ENCODE measurements at regions not wholly inside any gene's neighbourhood (a gene's known extent, or its start where the extent isn't known, plus 50 kb on each side); places are given as distances from the start of the nearest gene placed in this dataset.

- intact Hi-C loops (cut with micrococcal nuclease; ENCODE audit: unreplicated experiment) (no loop called here), in situ Hi-C loops (cut with HindIII; ENCODE audit: low pct_unique_long_range_greater_than_20kb, low sequenced_read_pairs) (no loop called here)
- no peak overlapping the region for H3K27ac ChIP-seq (ENCODE audit: low read length)
- ATAC-seq (no peak), DNase-seq (ENCODE audit: low read depth, low spot score) (no peak)
- BruUV-seq (replicated peaks), result no TSS peak
- ChIA-PET POLR2A (no interaction called here), CTCF (no interaction called here)
- no peaks in the 10 kb centered on the region for H3K36me3 ChIP-seq (ENCODE audit: control insufficient read depth, insufficient read depth, low read length)
- TF ChIP-seq POLR2AphosphoS5 (IDR thresholded peaks at IDR 0.05; ENCODE audit: low read depth, low read length) (no peak), CTCF (IDR thresholded peaks at IDR 0.05) (no peak), TCF7L2 (IDR thresholded peaks at IDR 0.05; ENCODE audit: low read depth, low read length) (no peak), REST (IDR thresholded peaks at IDR 0.05; ENCODE audit: insufficient read depth in 1 of 2, low read depth in 2 of 2, low read length in 1 of 2) (no peak), SIN3A (IDR thresholded peaks at IDR 0.05; ENCODE audit: borderline replicate concordance, insufficient read depth, low read depth, low read length) (no peak)
- no peaks in the 10 kb centered on the region for H3K9me3 ChIP-seq (ENCODE audit: control insufficient read depth, insufficient read depth, low read depth, low read length)
- no peaks in the 10 kb centered on the region for H3K4me1 ChIP-seq (ENCODE audit: control insufficient read depth, insufficient read depth, low read length)
- H3K27me3 ChIP-seq (ENCODE audit: control insufficient read depth, insufficient read depth, low read length), result peaks cover 2% of the 10 kb centered on the region
- no peak overlapping the region for H3K4me3 ChIP-seq (ENCODE audit: low read depth in 2 of 2, low read length in 2 of 2)
Observed at GRCh38 chr5:143570989-143571388, 167.5 kb upstream of the NR3C1 start.

GRCh38 chr5:143569722-143570567 lies 166.5 kb upstream of the NR3C1 start:
- ChIA-PET CTCF (no interaction called here), POLR2A (no interaction called here)
- H3K9me3 ChIP-seq (ENCODE audit: control insufficient read depth, insufficient read depth, low read depth, low read length), result no peaks in the 10 kb centered on the region
- no peaks in the 10 kb centered on the region for H3K4me1 ChIP-seq (ENCODE audit: control insufficient read depth, insufficient read depth, low read length)
- TF ChIP-seq TCF7L2 (IDR thresholded peaks at IDR 0.05; ENCODE audit: low read depth, low read length) (no peak), CTCF (IDR thresholded peaks at IDR 0.05) (0 out of 2 replicates have a peak, but pooled peaks have one; percentile 7), REST (IDR thresholded peaks at IDR 0.05; ENCODE audit: insufficient read depth in 1 of 2, low read depth in 2 of 2, low read length in 1 of 2) (no peak), SIN3A (IDR thresholded peaks at IDR 0.05; ENCODE audit: borderline replicate concordance, insufficient read depth, low read depth, low read length) (no peak)
- H3K36me3 ChIP-seq (ENCODE audit: control insufficient read depth, insufficient read depth, low read length), result no peaks in the 10 kb centered on the region
- intact Hi-C loops (cut with micrococcal nuclease; ENCODE audit: unreplicated experiment), result no loop called here
- no peak for DNase-seq (ENCODE audit: low read depth, low spot score)
- no peak overlapping the region for H3K27ac ChIP-seq (ENCODE audit: low read length)
- no peak for ATAC-seq
- H3K27me3 ChIP-seq (ENCODE audit: control insufficient read depth, insufficient read depth, low read length), result peaks cover 2% of the 10 kb centered on the region
- in situ Hi-C loops (cut with HindIII; ENCODE audit: low pct_unique_long_range_greater_than_20kb, low sequenced_read_pairs), result no loop called here
- no TSS peak for BruUV-seq (replicated peaks)
- H3K4me3 ChIP-seq (ENCODE audit: low read depth in 2 of 2, low read length in 2 of 2), result no peak overlapping the region
